ENCODE measurements at regions not wholly inside any gene's neighbourhood (a gene's known extent, or its start where the extent isn't known, plus 50 kb on each side); places are given as distances from the start of the nearest gene placed in this dataset.

DNA sequence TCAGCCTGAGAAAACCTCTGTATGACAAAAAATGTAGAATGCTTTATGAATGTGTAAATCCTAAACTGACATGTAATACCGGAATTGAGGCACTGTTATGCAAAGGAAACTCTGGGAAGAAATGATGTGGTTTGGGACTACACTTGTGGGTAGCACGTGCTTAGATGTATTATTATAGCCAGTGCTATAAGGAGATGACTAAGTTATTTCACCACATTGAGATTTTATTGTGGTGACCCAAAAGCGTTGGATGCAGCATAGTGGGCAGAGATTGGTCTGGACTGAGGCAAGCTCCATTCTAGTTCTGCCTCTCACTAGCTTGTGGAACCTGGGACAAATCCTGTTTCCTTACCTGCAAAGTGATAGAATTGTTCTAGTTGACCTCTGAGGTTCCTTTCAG, 172.2 kb downstream of the SNAPC1 start:
- DNase-seq (ENCODE audit: extremely low read depth in 1 of 11, low read depth in 9 of 11, low spot score in 4 of 11): no peak

DNA sequence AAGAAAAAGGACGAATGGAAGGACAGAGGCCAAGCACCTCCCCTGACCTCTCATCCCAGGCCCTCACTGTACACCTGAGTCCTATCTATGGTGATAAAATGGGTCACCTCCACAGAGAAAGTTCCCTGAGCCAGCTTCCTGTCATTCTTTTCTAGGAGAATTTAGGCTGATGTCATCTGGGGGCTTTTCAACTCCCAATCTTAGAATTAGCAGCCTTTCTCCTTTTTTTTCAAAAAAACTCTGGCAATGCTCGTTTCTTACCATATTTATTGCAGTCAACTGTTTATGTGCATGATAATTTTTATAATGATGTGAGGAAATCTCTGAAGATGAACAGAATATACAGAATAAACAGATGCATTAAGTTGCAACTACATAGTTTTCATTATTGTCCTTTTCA, 177.6 kb downstream of the SNAPC1 start:
- no peak for DNase-seq (ENCODE audit: extremely low read depth in 1 of 11, low read depth in 9 of 11, low spot score in 4 of 11)

DNA sequence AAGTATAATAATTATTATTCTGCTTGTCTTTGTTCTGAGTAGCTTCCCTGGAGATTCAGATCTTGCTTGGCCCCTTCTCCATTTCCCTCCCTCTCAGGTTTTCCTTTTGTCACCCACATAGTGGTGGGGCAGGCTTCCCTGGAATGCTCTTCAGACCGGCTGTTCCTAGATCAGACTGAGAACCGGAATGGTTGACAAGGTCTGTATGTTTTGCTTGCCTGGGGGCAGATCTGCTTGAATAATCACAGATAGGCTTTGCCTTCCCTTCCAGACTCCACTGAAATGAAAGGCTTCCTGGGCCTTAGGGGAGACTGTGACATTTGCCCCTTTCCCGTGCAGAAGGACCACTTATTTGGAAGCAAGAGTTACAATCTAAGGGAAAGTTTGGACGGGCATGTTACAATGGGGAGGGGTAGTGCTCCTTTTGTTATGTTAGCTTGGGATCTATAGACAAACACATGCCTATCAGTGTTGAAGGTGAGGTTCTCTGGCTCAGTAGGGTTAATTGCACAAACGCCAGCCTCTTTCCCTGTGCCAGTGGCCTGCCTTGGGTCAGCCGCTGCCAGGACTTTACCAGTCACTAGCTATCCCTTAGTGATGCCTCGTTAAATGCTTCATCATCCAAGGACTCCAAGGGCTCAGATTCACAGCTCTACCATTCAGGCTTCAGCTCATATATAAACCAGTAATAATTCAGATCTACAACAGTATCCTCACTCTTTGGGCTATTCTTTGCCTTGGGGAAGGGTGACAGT, 178.6 kb downstream of the SNAPC1 start:
- DNase-seq (ENCODE audit: extremely low read depth in 1 of 11, low read depth in 9 of 11, low spot score in 4 of 11): peak in 3 of 11 donors; percentile 9 to 31 (median 31)

DNA sequence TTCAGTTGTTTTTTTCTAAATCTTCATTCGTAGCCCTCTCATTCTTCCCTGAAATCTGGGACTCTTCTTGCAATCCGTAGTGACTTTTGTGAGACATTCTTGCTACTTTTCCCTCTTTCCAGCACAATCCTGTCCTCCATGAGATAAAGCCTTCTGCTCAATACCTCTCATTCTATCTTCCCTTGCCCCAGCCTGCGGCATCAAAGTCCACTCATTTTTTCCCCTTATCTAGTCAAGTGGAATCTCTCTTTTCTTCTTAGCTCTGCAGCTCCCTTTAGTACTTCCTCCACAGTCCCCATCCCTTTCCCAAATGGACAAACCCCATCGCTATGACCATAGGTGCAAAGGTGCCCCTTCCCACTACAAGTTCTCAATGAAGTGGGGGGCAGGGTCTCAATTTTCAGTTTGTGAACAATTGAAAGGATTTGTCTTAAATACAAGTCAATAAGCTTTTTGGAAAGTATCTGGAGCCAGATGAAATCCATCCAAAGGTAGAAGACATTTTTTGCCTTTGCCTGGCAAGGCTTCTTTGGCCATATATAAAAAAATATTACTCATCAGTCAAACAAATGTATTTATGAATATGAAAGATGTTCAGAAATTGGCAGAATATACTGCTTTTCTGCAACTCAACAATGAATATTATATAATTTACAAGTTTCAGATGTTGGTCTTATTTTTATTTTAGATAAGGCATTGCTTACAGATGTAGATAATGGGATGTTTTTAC, 179.4 kb downstream of the SNAPC1 start:
- no peak for DNase-seq (ENCODE audit: extremely low read depth in 1 of 11, low read depth in 9 of 11, low spot score in 4 of 11)

DNA sequence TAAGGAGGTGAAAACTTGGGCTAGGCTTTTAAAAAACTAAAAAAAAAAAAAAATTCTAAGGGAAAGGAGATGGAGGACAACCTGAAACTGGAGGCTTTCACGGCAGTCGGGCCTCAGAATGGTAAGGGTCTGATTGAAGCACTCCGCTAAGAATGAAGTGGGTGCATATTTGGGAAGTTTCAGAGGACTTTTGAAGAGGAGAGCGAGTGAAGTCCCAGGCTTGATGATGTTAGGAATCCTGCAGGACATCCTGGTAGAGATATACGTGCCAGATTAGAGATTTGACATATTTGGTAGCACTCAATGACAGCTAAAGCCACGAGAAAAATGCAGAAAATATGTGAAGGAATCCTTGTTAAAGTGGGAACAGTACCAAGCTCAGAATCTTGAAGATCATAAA, 186.2 kb downstream of the SNAPC1 start:
- DNase-seq (ENCODE audit: extremely low read depth in 1 of 11, low read depth in 9 of 11, low spot score in 4 of 11): no peak

DNA sequence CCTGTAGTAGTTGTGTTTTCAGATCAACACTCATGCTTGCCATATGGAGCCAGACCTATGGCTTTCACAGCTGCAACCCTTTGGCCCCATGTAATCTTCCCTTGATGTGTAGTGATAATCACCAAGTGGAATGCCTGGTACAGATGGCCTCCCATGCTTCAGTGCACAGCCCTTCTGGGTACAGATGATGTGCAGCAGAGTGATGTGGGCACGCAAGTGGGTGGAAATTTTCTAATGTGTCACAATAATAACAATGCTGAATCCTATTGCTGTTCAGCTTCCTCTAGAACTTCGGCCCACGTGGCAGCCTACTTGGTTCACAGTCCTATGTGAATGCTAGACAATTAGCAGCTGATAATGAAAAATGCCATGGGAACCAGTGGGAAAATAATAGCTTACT, 188.1 kb downstream of the SNAPC1 start:
- DNase-seq (ENCODE audit: extremely low read depth in 1 of 11, low read depth in 9 of 11, low spot score in 4 of 11): no peak

DNA sequence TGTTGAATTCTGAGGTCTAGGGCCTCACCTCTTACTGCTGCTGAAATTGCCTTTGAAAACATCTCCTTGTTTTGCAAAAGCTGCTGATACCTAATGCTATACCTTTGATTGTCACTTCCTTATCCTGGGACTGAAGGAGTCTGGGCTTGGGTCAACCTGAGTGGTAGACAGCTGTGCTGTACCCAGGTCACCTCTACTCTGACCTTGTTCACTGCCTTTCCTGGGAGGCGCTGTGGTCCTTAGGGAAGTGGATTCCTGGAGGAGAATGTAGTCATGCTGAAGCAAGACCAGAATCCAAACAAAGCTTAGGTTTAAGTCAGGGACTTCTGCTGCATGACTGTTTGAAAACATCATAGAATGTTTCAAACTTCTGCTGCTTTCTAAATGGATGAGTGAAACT, 191.4 kb downstream of the SNAPC1 start:
- no peak for DNase-seq (ENCODE audit: extremely low read depth in 1 of 11, low read depth in 9 of 11, low spot score in 4 of 11)

DNA sequence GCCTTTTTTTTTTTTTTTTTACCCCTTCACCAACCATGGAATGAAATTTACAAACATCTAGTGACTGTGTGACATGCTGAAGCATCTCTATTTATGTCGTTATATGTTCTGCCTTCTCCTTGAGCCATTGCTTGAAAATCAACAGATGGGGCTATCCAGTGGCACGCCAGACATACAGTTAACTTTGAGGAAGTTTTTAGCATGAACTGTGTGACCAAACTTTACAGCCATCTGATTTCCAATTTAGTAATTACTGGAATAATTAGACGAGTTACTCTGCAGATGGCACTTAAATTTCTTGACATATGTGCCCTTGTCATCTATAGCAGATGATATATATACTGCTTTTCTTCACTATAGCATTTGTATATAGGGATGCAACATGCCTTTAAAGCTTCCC, 192.1 kb downstream of the SNAPC1 start:
- DNase-seq (ENCODE audit: extremely low read depth in 1 of 11, low read depth in 9 of 11, low spot score in 4 of 11): no peak

DNA sequence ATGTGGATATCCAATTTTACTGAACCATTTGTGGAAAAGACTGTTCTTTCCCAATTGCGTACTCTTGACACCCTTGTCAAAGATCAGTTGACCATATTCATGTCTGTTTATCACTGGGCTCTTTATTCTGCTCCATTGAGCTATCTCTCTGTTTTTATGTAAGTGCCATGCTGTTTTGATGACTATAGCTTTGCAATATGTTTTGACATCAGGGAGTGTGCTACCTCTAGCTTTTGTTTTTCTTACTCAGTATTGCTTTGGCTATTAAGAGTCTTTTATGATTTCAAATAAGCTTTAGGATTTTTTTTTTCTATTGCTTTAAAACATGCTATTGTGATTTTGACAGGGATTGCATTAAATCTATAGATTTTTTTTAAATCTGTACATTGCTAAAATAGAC, 194.3 kb downstream of the SNAPC1 start:
- DNase-seq (ENCODE audit: extremely low read depth in 1 of 11, low read depth in 9 of 11, low spot score in 4 of 11): no peak

DNA sequence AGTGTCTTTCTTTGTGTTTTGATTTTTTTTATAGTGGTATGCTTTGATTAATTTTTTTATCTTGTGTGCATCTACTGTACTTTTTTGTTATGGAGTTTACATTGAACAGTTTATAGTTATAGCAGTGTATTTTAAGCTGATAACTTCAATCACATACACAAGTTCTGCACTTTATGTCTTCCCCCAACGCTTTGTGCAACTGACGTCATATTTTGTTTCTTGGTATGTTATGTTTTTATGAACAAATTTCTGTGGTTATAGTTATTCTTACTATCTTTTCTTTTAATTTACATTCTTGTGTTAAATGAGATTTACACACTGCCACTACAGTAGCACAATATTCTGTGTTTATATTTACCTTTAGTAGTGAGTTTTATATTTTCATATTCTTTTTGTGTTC, 197.1 kb downstream of the SNAPC1 start:
- DNase-seq (ENCODE audit: extremely low read depth in 1 of 11, low read depth in 9 of 11, low spot score in 4 of 11): no peak

DNA sequence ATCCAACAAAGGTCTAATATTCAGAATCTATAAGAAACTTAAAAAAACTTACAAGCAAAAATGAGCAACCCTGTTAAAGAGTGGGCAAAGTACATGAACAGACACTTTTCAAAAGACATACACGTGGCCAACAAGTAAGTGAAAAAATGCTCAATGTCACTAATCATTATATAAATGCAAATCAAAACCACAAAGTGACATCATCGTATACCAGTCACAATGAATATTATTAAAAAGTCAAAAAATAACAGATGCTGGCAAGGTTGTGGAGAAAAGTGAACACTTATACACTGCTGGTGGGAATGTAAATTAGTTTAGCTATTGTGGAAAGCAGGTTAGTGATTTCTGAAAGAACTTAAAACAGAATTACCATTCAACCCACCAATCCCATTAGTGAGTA, 199.1 kb downstream of the SNAPC1 start:
- no peak for DNase-seq (ENCODE audit: extremely low read depth in 1 of 11, low read depth in 9 of 11, low spot score in 4 of 11)

DNA sequence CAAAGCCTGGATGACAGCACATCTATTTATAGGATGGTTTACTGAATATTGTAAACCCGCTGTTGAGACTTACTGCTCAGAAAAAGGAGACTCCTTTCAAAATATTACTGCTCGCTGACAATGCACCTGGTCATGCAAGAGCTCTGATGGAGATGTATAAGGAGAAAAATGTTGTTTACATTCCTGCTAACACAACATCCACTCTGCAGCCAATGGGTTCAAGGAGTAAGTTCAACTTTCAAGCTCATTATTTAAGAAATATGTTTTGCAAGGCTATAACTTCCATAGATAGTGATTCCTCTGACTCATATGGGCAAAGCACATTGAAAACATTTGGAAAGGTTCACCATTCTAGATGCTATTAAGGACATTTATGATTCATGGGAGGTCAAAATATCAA, 201.7 kb downstream of the SNAPC1 start:
- no peak for DNase-seq (ENCODE audit: extremely low read depth in 1 of 11, low read depth in 9 of 11, low spot score in 4 of 11)

DNA sequence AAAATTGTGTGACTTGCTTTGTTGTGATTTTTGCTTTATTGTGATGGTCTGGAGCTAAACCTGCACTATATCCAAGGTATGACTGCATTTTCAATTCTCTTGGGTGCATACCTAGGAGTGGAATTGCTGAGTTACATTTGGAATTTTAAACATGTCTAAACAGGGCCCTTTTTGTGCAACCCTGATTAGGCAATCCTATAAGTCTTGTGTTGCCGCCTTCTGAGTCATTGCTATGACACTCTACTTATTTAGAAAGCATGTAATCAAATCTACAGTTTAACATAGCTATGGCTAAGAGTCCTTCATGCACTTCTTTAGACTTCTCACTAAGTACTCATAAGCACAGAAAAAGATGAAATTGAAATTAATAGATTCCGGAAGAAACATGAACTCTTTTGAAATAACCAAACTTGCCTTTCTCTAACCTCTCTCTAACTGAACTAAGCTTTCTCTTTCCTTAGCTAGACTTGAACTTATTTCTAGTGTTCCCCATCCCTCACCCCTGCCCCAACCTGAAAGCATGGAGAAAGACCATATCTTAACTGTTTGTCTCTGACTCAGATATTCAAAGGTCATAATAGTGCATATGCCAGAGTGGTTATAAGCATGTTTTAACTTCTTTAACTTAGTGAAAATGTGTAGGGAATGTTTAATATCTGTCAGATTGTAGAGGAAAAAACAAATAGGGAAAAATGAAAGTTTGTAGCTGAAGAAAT, 203.0 kb downstream of the SNAPC1 start:
- DNase-seq (ENCODE audit: extremely low read depth in 1 of 11, low read depth in 9 of 11, low spot score in 4 of 11): no peak

DNA sequence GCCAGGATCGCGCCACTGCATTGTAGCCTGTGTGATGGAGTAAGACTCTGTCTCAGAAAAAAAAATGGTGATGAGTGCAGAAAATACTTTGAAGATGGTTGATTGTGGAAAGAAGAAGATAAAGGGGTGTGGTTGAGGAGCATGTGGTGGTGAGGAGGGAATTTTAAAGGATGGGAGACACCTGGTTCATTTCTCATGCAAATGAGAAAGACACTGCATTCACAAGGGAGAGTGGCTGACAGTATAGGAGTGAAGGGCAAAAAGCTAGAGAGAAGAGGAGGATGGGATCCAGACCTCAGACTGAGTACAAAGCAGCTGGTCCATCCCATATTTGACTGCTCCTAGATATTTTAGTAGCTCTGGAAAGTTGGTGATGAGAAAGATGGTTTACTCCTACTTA, 206.0 kb downstream of the SNAPC1 start:
- DNase-seq (ENCODE audit: extremely low read depth in 1 of 11, low read depth in 9 of 11, low spot score in 4 of 11): no peak

DNA sequence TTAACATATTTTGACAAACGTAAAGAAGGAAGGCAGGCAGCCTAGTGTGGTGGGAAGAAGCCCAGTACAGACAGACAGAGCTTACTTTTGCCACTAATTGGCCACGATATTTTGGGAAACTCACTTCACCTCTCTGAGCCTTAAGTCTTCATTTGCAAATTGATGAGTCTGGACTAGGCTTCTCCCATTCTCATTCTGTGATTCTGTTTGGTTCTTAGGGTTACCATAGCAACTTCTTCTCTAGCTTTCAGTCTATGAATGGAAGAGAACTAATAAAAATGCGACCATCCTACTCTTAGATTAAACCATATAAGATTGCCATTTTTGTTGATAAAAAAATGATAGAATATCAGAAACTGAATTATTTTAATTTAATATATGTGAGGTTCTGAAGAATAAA, 210.5 kb downstream of the SNAPC1 start:
- DNase-seq (ENCODE audit: extremely low read depth in 1 of 11, low read depth in 9 of 11, low spot score in 4 of 11): no peak

DNA sequence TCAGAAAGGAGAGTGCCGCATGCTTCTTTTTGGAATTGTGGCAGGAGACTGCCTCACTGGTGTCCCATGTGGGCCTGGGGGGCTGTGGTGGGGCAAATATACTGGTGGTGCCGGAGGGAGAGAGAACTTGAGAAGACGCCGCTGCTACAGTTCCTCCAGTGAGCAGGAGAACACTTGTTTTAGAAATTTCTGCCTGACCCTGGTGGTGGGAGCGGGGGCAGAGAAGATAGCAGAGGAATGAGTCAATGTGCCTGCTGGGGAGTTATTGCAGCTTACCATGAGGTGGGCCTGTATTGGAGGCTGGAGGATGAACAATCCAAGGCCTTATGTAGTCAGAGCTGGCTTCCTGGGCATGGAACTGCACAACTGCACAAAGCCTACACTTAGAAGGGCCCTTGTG, 211.8 kb downstream of the SNAPC1 start:
- no peak for DNase-seq (ENCODE audit: extremely low read depth in 1 of 11, low read depth in 9 of 11, low spot score in 4 of 11)

DNA sequence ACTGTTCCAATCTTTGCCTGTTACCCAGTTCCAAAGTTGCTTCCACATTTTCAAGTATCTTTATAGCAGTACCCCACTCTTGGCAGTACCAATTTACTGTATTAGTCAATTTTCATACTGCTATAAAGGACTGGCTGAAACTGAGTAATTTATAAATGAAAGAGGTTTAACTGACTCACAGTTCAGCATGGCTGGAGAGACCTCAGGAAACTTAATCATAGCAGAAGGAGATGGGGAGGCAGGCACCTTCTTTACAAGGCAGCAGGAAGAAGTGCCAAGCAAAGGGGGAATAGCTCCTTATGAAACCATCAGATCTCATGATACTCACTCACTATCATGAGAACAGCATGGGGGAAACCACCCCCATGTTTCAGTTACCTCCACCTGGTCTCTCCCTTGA, 215.0 kb downstream of the SNAPC1 start:
- no peak for DNase-seq (ENCODE audit: extremely low read depth in 1 of 11, low read depth in 9 of 11, low spot score in 4 of 11)

DNA sequence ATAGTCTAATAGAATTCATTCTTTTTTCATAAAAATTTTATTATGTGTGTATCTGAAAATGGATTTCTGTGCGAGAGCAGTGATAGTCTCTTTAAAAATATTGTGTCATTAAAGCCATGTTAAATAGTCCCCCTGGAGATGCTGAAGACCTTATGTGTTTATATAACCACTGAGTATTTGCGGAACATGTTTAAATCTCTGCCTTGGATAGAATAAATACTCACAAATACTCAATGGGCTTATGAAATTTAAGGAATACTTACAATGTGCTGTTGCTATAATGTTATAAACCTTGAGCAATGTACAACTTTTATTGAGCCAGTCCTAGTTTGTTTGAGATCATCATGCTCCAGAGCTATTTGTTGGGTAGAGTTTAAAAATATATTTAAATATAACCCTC, 226.0 kb downstream of the SNAPC1 start:
- DNase-seq (ENCODE audit: extremely low read depth in 1 of 11, low read depth in 9 of 11, low spot score in 4 of 11): no peak

DNA sequence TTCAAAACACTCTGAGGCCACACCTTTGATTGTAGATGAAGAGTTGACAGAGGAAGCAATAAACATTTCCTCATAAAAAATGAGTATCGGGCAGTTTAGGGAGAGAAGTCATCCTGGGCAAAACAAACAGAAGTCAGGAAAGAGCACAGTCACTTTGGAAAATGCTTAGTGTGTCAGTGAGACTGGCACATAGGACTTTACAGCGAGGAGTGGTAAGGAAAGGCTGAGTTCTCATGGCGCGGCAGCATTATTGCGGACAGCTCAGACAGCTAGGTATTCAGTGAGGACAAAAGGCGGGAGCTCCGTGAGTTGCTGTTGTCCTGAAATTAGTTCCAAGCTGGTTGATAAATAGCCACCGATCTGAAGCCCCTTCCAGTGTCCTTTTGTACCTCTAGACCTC, 229.9 kb downstream of the SNAPC1 start:
- no peak for DNase-seq (ENCODE audit: extremely low read depth in 1 of 11, low read depth in 9 of 11, low spot score in 4 of 11)

DNA sequence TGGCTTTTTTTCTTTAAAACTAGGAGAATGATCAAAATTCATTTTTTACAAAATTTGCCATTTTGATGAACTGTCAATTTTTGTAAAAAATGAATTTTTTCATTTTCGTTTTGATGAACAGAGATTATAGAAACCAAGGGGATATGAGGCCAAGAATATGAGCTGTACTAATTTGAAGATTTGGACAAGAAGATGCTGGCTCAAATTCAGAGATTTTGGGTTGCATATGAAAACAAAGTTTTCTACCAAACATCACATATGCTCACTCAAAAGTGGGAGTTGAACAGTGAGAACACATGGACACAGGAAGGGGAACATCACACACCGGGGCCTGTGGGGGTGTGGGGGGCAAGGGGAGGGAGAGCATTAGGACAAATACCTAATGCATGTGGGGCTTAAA, 230.7 kb downstream of the SNAPC1 start:
- DNase-seq (ENCODE audit: extremely low read depth in 1 of 11, low read depth in 9 of 11, low spot score in 4 of 11): no peak

All from renal cortex interstitium (tissue), 11 donors.